K562 (cell line): ENCODE measurements at regions not wholly inside any gene's neighbourhood (a gene's known extent, or its start where the extent isn't known, plus 50 kb on each side); places are given as distances from the start of the nearest gene placed in this dataset.

Experiments
- ATAC-seq: fragments of 200-7000 bp; cut with Tn5 transposase; 3 replicates; pipeline ENCODE4 v1.9.1; 2020; ENCODE audit warnings: moderate library complexity
- BruUV-seq: library from RNA; stranded (reverse); fragments of 400-500 nt; replicated peaks from 2 replicates; lab custom pipeline; 2021; lab: Mats Ljungman, UMichigan
- CTCF ChIA-PET: fragments of 300-600 bp; formaldehyde crosslinking; extraction: SDS; loops from one replicate; lab custom pipeline; 2021; ENCODE audit warnings: low intra/inter-chr PET ratio; lab: Yijun Ruan, JAX
- POLR2A ChIA-PET: fragments of 300-600, 350-650 bp; sonication (Branson Sonifier 250); formaldehyde crosslinking; extraction: SDS; loops from one replicate; lab custom pipeline; 2021; ENCODE audit warnings: antibody characterized with exemption, inconsistent platforms; lab: Yijun Ruan, JAX
- DNase-seq, 4 experiments: peaks; one replicate each; pipeline versions ENCODE4 v3.0.0 to v3.0.0-alpha.2; 2011 to 2018; ENCODE audit warnings: low spot score in 3 of 4, mixed read lengths in 3 of 4; ENCODE audit errors: extremely low read depth in 1 of 4
- FAIRE-seq: peaks from 2 replicates; lab custom pipeline; 2011; peaks lifted over from hg19 to GRCh38; lab: Jason Lieb, UNC
- H2AFZ ChIP-seq: 2 replicates; pipeline ENCODE4 v1.6.0; 2011; ENCODE audit warnings: low read depth, low read length, control low read depth, inconsistent platforms
- H3K27ac ChIP-seq: fragments of 200-600 bp; 3 replicates; pipeline ENCODE4 v1.8.0; 2011; ENCODE audit warnings: low read depth, mild to moderate bottlenecking, control low read depth, inconsistent platforms, low read length, moderate library complexity, mixed read lengths; ENCODE audit errors: extremely low read depth
- H3K27me3 ChIP-seq, 2 experiments: fragments of 300-600 bp in 1 of 2; 2 replicates in 1 of 2; 3 replicates in 1 of 2; pipeline versions ENCODE4 v1.6.0 to v1.8.0; 2011; ENCODE audit warnings: inconsistent platforms in 2 of 2, low read length in 2 of 2, mild to moderate bottlenecking in 1 of 2, mixed read lengths in 1 of 2, moderate library complexity in 1 of 2; ENCODE audit not compliant: control insufficient read depth in 2 of 2, insufficient read depth in 2 of 2
- H3K36me3 ChIP-seq: fragments of 300-600 bp; 3 replicates; pipeline ENCODE4 v1.8.0; 2011; ENCODE audit warnings: mild to moderate bottlenecking, low read length, inconsistent platforms; ENCODE audit not compliant: control insufficient read depth, insufficient read depth
- H3K4me1 ChIP-seq, 2 experiments: fragments of 200-600 bp in 1 of 2; replicated peaks in 1 of 2; 2 replicates in 1 of 2; 3 replicates in 1 of 2; pipeline versions ENCODE4 v1.5.1 to v1.8.0; 2011; ENCODE audit warnings: inconsistent platforms in 2 of 2, low read length in 2 of 2, mild to moderate bottlenecking in 1 of 2, mixed read lengths in 1 of 2, moderate library complexity in 1 of 2; ENCODE audit not compliant: control insufficient read depth in 2 of 2, insufficient read depth in 2 of 2
- H3K4me2 ChIP-seq: 2 replicates; pipeline ENCODE4 v1.6.1; 2011; ENCODE audit warnings: low read length, control low read depth, inconsistent platforms, mixed read lengths; ENCODE audit not compliant: insufficient read depth
- H3K4me3 ChIP-seq: fragments of 200-600 bp; sonication (generic), shearing (Covaris generic); 2 replicates; pipeline ENCODE4 v1.5.1; 2016; ENCODE audit warnings: control low read depth, inconsistent platforms
- H3K79me2 ChIP-seq: fragments of 200-600 bp; 3 replicates; pipeline ENCODE4 v1.8.0; 2011; ENCODE audit warnings: low read length, inconsistent platforms; ENCODE audit not compliant: control insufficient read depth, insufficient read depth
- H3K9ac ChIP-seq, 2 experiments: 2 replicates each; pipeline versions ENCODE4 v1.6.0 to v1.6.1; 2011; ENCODE audit warnings: low read depth in 2 of 2, low read length in 2 of 2, control low read depth in 1 of 2, inconsistent platforms in 1 of 2, mild to moderate bottlenecking in 1 of 2, mixed read lengths in 1 of 2; ENCODE audit not compliant: insufficient read depth in 1 of 2
- H3K9me1 ChIP-seq: one replicate; pipeline ENCODE4 v1.6.0; 2011; ENCODE audit warnings: inconsistent platforms, mild to moderate bottlenecking, low read length, moderate library complexity; ENCODE audit not compliant: control insufficient read depth, insufficient read depth
- H3K9me3 ChIP-seq: replicated peaks from 2 replicates; pipeline ENCODE4 v1.5.1; 2011; ENCODE audit warnings: low read depth, low read length, inconsistent platforms; ENCODE audit not compliant: control insufficient read depth, insufficient read depth
- H4K20me1 ChIP-seq: replicated peaks from 2 replicates; pipeline ENCODE4 v1.6.1; 2011; ENCODE audit warnings: low read length, inconsistent platforms, mixed read lengths; ENCODE audit not compliant: control insufficient read depth, insufficient read depth
- HNRNPLL ChIP-seq: fragments of 200-400 bp; formaldehyde crosslinking; IDR thresholded peaks from 2 replicates; pipeline ENCODE4 v1.6.1; 2017; ENCODE audit warnings: low read length, low read depth, mild to moderate bottlenecking; ENCODE audit not compliant: poor library complexity, severe bottlenecking
- MAFG ChIP-seq: fragments of 450-650 bp; conservative IDR thresholded peaks from 2 replicates; pipeline ENCODE4 v1.6.1; 2016; ENCODE audit warnings: missing genetic modification characterization, missing compliant biosample characterization
- MED1 ChIP-seq: sonication (generic); formaldehyde crosslinking; IDR thresholded peaks from 2 replicates; pipeline ENCODE4 v1.8.1; 2023; ENCODE audit warnings: missing genetic modification reagents, borderline replicate concordance
- STAT5B ChIP-seq: fragments of 250-450 bp; sonication (Bioruptor Pico); IDR thresholded peaks from 2 replicates; pipeline ENCODE4 v1.8.0; 2021; ENCODE audit warnings: mild to moderate bottlenecking, inconsistent platforms
- ZNF175 ChIP-seq: fragments of 200-800 bp; sonication (Bioruptor generic); IDR thresholded peaks from 2 replicates; pipeline ENCODE4 v1.6.1; 2016; ENCODE audit warnings: low read depth, mild to moderate bottlenecking, missing genetic modification characterization, missing compliant biosample characterization
- ZNF398 ChIP-seq: fragments of 250-450 bp; sonication (Bioruptor Pico); IDR thresholded peaks from 2 replicates; pipeline ENCODE4 v1.8.0; 2021; ENCODE audit warnings: moderate library complexity, mild to moderate bottlenecking, inconsistent platforms
- WGBS: fragments of 100-300 bp; shearing (Covaris generic); methylation state at CpG from one replicate; pipeline ENCODE4 v1.1.6; 2016; ENCODE audit warnings: low coverage, mixed read lengths; ENCODE audit not compliant: insufficient coverage; ENCODE audit errors: missing lambda C conversion rate; 5-methylcytosine and 5-hydroxymethylcytosine counted together
- in situ Hi-C: fragments of 300-500 bp; cut with MboI; formaldehyde crosslinking; loops from 4 replicates; pipeline ENCODE4 v1.15.0; 2018; ENCODE audit warnings: inconsistent platforms, mixed read lengths
- intact Hi-C: fragments of 100-400 bp; cut with micrococcal nuclease; formaldehyde crosslinking; loops from 2 replicates; pipeline ENCODE4 v1.14.2; 2022

DNA sequence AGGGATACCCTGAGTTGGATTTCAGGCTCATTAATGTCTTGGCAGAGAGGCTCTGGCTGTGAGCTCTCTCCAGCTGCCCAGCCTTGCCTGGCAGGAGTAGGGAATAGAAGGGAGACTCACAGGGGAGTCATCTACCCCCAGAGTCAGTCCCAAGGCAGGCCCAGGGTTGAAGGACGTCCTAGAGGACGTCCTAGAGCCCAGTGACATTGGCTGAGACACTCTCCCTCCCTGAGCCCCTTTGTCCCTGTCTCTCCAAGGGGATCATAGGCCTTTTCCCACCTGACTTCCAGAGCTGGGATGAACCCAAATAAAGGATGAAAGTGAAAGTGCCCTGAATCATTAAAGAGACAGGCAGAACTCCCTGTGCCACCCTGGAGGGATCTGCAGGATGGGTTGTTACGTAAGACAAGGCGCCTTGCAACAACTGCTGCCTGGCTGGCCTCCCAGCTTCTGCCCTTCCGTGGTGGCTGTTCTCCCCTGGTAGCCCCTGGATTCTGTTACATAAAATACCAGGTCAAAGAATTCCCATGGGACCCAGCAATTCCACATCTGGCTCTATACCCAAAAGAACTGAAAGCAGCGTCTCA, 53.6 kb upstream of the SIRPA start:
- no peak overlapping the region for H3K27ac ChIP-seq
- CTCF ChIA-PET, result no interaction called here
- H3K79me2 ChIP-seq, result no peaks in the 10 kb centered on the region
- no peaks in the 10 kb centered on the region for H3K36me3 ChIP-seq
- H2AFZ ChIP-seq, result no peak overlapping the region
- 0% methylated on average over 6 of the region's 6 CpGs for WGBS
- H3K27me3 ChIP-seq, result peaks cover 0 to 16% of the 10 kb centered on the region in 2 experiments; a peak in 3 of 5 replicates
- DNase-seq (no peak), ATAC-seq (no peak), FAIRE-seq (no peak)
- H3K4me3 ChIP-seq, result no peak overlapping the region
- H3K9me1 ChIP-seq, result no peaks in the 10 kb centered on the region
- no peak overlapping the region for H3K4me2 ChIP-seq
- no peaks in the 10 kb centered on the region for H3K4me1 ChIP-seq
- no peak overlapping the region for H3K9ac ChIP-seq
- in situ Hi-C loops (no loop called here), intact Hi-C loops (no loop called here)
- POLR2A ChIA-PET, result interaction anchor here (0.8 kb wide), 1 partner anchor 298 kb away, joined by 3 read pairs; no protein-coding TSS in a partner anchor
- no peaks in the 10 kb centered on the region for H4K20me1 ChIP-seq
- H3K9me3 ChIP-seq, result no peaks in the 10 kb centered on the region
- TF ChIP-seq STAT5B (no peak), ZNF175 (CRISPR knock-in tag) (no peak)
- no TSS peak for BruUV-seq

- intact Hi-C loops, result no loop called here
- Histone ChIP-seq H3K9me1 (no peaks in the 10 kb centered on the region), H3K4me3 (no peak overlapping the region), H4K20me1 (no peaks in the 10 kb centered on the region), H3K9ac (no peak overlapping the region), H3K36me3 (no peaks in the 10 kb centered on the region), H3K4me2 (no peak overlapping the region), H3K79me2 (no peaks in the 10 kb centered on the region), H3K9me3 (no peaks in the 10 kb centered on the region), H3K4me1 (no peaks in the 10 kb centered on the region), H3K27me3 (peaks cover 0 to 17% of the 10 kb centered on the region in 2 experiments; a peak in 3 of 5 replicates), H2AFZ (no peak overlapping the region), H3K27ac (no peak overlapping the region)
- no peak for TF ChIP-seq HNRNPLL
- TF ChIP-seq ZNF398 (CRISPR knock-in tag), result no peak
- TF ChIP-seq MAFG, result no peak
- no peak for TF ChIP-seq MED1 (CRISPR knock-in tag)
- ATAC-seq (no peak), FAIRE-seq (no peak), DNase-seq (no peak)
- ChIA-PET CTCF (no interaction called here), POLR2A (interaction anchor here (0.6 to 0.8 kb wide), 2 partner anchors 48 to 298 kb away, joined by 3 read pairs; no protein-coding TSS in a partner anchor)
- BruUV-seq, result no TSS peak
- WGBS, result 0% methylated on average over 4 of the region's 7 CpGs
- in situ Hi-C loops, result no loop called here
These were observed 54.2 kb upstream of the SIRPA start for GRCh38 chr20:1840817-1841553.
